ENCODE measurements at regions not wholly inside any gene's neighbourhood (a gene's known extent, or its start where the extent isn't known, plus 50 kb on each side); places are given as distances from the start of the nearest gene placed in this dataset.
"Not testable (repeated sequence)": the region's sequence is repeated elsewhere in the genome, so short reads cannot be mapped to it uniquely, and the experiment has no call there.

DNA sequence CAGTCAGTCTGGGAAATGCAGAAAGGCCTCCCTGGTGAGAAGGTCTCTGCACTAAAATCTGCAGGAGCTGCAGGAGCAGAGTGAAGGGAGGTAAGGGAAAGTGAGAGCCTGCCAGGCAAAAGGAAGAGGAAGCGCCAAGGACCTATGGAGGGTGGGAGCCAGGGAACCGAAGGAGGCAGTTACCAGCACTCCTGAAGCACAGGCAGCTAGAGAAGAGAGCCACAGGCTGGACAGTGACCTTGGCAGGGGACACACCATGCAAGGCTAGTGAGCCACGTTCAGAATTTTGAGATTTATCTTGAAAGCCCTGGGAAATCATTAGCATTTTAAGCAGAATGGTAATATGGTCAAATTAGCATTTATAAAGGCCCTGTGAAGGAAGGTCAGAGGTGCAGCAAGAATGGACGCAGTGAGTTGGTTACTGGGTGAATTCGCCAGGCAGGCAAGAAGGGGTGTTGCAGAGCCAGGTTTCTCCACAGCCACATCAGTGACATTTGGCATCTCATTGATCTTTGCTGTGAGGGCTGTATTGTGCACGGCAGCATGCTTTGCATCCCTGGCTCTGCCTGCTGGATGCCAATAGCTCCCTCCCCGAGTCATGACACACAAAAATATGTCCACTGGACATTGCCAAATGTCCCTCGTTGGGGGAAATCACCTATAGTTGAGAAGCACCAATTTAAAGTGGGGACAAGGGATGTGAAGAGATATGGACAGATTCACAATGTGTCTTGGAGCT lies 54.7 kb upstream of the LANCL2 start:
- no peak overlapping the region for H3K27ac ChIP-seq (ENCODE audit: low read depth, low read length)

DNA sequence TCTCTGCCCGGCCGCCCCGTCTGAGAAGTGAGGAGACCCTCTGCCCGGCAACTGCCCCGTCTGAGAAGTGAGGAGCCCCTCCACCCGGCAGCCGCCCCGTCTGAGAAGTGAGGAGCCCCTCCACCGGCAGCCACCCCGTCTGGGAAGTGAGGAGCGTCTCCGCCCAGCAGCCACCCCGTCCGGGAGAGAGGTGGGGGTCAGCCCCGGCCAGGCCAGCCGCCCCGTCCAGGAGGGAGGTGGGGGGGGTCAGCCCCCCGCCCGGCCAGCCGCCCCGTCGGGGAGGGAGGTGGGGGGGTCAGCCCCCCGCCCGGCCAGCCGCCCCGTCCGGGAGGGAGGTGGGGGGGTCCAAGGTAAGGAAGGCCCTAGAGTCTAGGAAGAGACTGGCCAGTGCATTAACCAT lies 53.2 kb upstream of the LANCL2 start:
- POLR2A ChIA-PET (ENCODE audit: partially characterized antibody); H3K27ac ChIP-seq (ENCODE audit: low read depth, low read length); H3K36me3 ChIP-seq (ENCODE audit: insufficient read depth, low read length); H3K9me3 ChIP-seq (ENCODE audit: control insufficient read depth in 1 of 2, low read length in 2 of 2); intact Hi-C loops (cut with micrococcal nuclease); H3K27me3 ChIP-seq (ENCODE audit: insufficient read depth, low read length); H3K27ac Mint-ChIP-seq; DNase-seq; H3K36me3 Mint-ChIP-seq; H3K4me3 ChIP-seq (ENCODE audit: low read length in 2 of 2); H3K27me3 Mint-ChIP-seq; H3K9me3 Mint-ChIP-seq; H3K4me3 Mint-ChIP-seq; CTCF ChIA-PET (ENCODE audit: partially characterized antibody): not testable (repeated sequence)
- peaks cover 25% of the 10 kb centered on the region for H3K4me1 ChIP-seq (ENCODE audit: insufficient read depth, low read length)
- peaks cover 15 to 30% (median 22%) of the 10 kb centered on the region in 4 donors for H3K4me1 Mint-ChIP-seq

More for the DNA sequence above, 54.7 kb upstream of the LANCL2 start:
- Mint-ChIP-seq H3K4me3 (peak overlapping the region in 1 of 8 donors; percentile 67), H3K27me3 (no peaks in the 10 kb centered on the region), H3K27ac (peak overlapping the region in 4 of 7 donors; percentile 44 to 83 (median 82)), H3K36me3 (no peaks in the 10 kb centered on the region), H3K9me3 (peaks cover 0 to 6% (median 3%) of the 10 kb centered on the region in 8 donors), H3K4me1 (peaks cover 15 to 30% (median 22%) of the 10 kb centered on the region in 4 donors)
- POLR2A ChIA-PET (ENCODE audit: partially characterized antibody): interaction anchor here (1.6 to 3.1 kb wide), 2 partner anchors 15 to 56 kb away, joined by 5 to 25 read pairs; partner anchors contain the start of gene LANCL2
- H3K9me3 ChIP-seq (ENCODE audit: control insufficient read depth in 1 of 2, low read length in 2 of 2): no peaks in the 10 kb centered on the region
- H3K4me3 ChIP-seq (ENCODE audit: low read length in 2 of 2): no peak overlapping the region
- H3K27me3 ChIP-seq (ENCODE audit: insufficient read depth, low read length): no peaks in the 10 kb centered on the region
- H3K4me1 ChIP-seq (ENCODE audit: insufficient read depth, low read length): peaks cover 25% of the 10 kb centered on the region
- DNase-seq: no peak
- CTCF ChIA-PET (ENCODE audit: partially characterized antibody): interaction anchor here (1.2 to 1.8 kb wide), 3 partner anchors 11 to 104 kb away, joined by 3 to 5 read pairs (median 3); no protein-coding TSS in a partner anchor
- H3K36me3 ChIP-seq (ENCODE audit: insufficient read depth, low read length): no peaks in the 10 kb centered on the region
- intact Hi-C loops (cut with micrococcal nuclease): no loop called here

DNA sequence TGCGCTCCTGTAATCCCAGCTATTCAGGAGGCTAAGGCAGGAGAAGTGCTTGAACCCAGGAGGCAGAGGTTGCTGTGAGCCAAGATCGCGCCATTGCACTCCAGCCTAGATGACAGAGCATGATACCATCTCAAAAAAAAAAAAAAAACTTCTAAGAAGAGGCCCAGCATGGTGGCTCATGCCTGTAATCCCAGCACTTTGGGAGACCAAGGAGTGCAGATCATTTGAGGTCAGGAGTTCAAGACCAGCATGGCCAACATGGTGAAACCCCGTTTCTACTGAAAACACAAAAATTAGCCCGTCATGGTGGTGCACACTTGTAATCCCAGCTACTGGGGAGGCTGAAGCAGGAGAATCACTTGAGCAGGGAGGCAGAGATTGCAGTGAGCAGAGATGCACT lies 51.5 kb upstream of the LANCL2 start:
- H3K4me3 ChIP-seq (ENCODE audit: low read length in 2 of 2); H3K36me3 Mint-ChIP-seq; H3K9me3 Mint-ChIP-seq; DNase-seq; H3K27me3 ChIP-seq (ENCODE audit: insufficient read depth, low read length); H3K9me3 ChIP-seq (ENCODE audit: control insufficient read depth in 1 of 2, low read length in 2 of 2); H3K27ac Mint-ChIP-seq; H3K27me3 Mint-ChIP-seq; H3K27ac ChIP-seq (ENCODE audit: low read depth, low read length); POLR2A ChIA-PET (ENCODE audit: partially characterized antibody); H3K36me3 ChIP-seq (ENCODE audit: insufficient read depth, low read length); H3K4me3 Mint-ChIP-seq; intact Hi-C loops (cut with micrococcal nuclease): not testable (repeated sequence)
- CTCF ChIA-PET (ENCODE audit: partially characterized antibody): interaction anchor here (1.4 kb wide), 1 partner anchor 283 kb away, joined by 3 read pairs; no protein-coding TSS in a partner anchor
- H3K4me1 ChIP-seq (ENCODE audit: insufficient read depth, low read length): peaks cover 20% of the 10 kb centered on the region
- peaks cover 11 to 24% (median 17%) of the 10 kb centered on the region in 4 donors for H3K4me1 Mint-ChIP-seq

GRCh38 chr7:55314967-55315366 lies 50.2 kb upstream of the LANCL2 start:
- Mint-ChIP-seq H3K27ac (no peak overlapping the region), H3K36me3 (no peaks in the 10 kb centered on the region), H3K4me1 (peaks cover 0 to 11% (median 4%) of the 10 kb centered on the region in 4 donors), H3K9me3 (peaks cover 0 to 7% (median 3%) of the 10 kb centered on the region in 8 donors), H3K4me3 (no peak overlapping the region), H3K27me3 (peaks cover 4 to 8% of the 10 kb centered on the region in 2 donors)
- CTCF ChIA-PET (ENCODE audit: partially characterized antibody): interaction anchor here (0.6 to 1.0 kb wide), 2 partner anchors 56 to 93 kb away, joined by 3 to 4 read pairs; no protein-coding TSS in a partner anchor
- intact Hi-C loops (cut with micrococcal nuclease): no loop called here
- Histone ChIP-seq H3K27me3 (ENCODE audit: insufficient read depth, low read length) (no peaks in the 10 kb centered on the region), H3K4me3 (ENCODE audit: low read length in 2 of 2) (no peak overlapping the region), H3K36me3 (ENCODE audit: insufficient read depth, low read length) (no peaks in the 10 kb centered on the region), H3K4me1 (ENCODE audit: insufficient read depth, low read length) (peaks cover 7% of the 10 kb centered on the region), H3K9me3 (ENCODE audit: control insufficient read depth in 1 of 2, low read length in 2 of 2) (no peaks in the 10 kb centered on the region), H3K27ac (ENCODE audit: low read depth, low read length) (no peak overlapping the region)
- no peak for DNase-seq
- POLR2A ChIA-PET (ENCODE audit: partially characterized antibody): no interaction called here
